ENCODE measurements at regions not wholly inside any gene's neighbourhood (a gene's known extent, or its start where the extent isn't known, plus 50 kb on each side); places are given as distances from the start of the nearest gene placed in this dataset.
"Not testable (repeated sequence)": the region's sequence is repeated elsewhere in the genome, so short reads cannot be mapped to it uniquely, and the experiment has no call there.

- DNase-seq (ENCODE audit: low read depth) = no peak
Measured at GRCh38 chr6:135655055-135655454, 157.5 kb upstream of the AHI1 start.

DNA sequence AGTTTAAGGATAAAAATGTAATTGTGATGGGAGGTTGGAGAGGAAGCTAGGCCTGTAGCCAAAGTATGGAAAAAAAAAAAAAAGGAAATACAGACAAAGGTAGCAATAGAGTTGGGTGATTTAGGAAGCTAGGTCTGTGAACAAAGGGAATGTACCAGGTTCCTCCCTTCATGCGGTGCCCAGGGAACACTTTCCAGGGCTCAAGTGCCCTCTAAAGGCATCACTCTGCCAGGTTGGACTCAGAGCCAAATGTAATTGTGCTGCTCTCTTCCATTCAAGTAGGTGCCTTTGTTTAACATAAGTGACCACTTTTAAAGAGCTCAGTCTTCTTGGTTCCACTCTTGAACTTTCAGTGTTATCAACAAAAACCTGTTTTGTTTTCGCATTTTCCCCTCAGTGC is 159.7 kb upstream of the AHI1 start:
- DNase-seq (ENCODE audit: low read depth) = no peak

DNA sequence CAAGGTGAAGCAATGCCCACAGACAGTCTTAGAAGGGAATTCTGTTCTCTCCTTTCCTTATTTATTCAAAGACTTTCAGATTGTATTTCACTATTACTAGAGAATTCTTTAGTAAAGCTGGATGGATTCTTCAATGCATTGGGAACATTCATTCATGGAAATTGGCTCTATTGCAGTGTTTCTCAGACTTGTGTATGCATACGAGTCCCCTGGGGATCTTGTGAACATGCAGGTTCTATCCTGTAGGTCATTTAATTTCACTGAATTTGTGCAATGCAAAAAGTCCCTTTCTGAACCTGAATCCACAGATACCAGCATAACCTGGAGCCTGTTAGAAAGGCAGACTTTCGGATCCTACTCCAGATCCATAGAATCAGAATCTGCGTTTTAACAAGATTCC is 160.9 kb upstream of the AHI1 start:
- no peak for DNase-seq (ENCODE audit: low read depth)

- no peak for DNase-seq (ENCODE audit: low read depth)
Measured at GRCh38 chr6:135658916-135659315, 161.4 kb upstream of the AHI1 start.

- DNase-seq (ENCODE audit: low read depth) = no peak
Measured at GRCh38 chr6:135664527-135664926, 167.0 kb upstream of the AHI1 start.

GRCh38 chr6:135665935-135666334 is 168.4 kb upstream of the AHI1 start:
- DNase-seq (ENCODE audit: low read depth) = no peak

GRCh38 chr6:135667691-135668455 is 170.3 kb upstream of the AHI1 start:
- peak; percentile 64 for DNase-seq (ENCODE audit: low read depth)

DNA sequence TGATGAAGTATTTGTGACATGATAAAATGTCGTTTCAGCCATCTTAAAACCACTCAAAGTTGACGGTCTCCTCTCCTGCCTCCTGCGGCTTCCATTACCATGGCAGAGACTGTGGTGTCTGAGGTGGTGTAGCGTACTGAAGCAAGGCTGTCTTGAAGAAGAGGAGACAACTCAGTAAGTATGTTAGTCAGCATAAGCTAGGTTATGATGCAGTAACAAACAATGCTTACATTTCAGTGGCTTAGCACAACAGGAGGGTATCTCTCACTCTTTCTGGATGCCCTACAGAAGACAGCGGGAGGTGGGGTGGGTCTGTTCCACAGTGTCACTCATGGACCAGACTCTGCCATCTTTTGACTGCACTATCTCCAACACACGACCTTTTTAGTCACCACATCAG is 174.7 kb upstream of the AHI1 start:
- DNase-seq (ENCODE audit: low read depth) = no peak

DNA sequence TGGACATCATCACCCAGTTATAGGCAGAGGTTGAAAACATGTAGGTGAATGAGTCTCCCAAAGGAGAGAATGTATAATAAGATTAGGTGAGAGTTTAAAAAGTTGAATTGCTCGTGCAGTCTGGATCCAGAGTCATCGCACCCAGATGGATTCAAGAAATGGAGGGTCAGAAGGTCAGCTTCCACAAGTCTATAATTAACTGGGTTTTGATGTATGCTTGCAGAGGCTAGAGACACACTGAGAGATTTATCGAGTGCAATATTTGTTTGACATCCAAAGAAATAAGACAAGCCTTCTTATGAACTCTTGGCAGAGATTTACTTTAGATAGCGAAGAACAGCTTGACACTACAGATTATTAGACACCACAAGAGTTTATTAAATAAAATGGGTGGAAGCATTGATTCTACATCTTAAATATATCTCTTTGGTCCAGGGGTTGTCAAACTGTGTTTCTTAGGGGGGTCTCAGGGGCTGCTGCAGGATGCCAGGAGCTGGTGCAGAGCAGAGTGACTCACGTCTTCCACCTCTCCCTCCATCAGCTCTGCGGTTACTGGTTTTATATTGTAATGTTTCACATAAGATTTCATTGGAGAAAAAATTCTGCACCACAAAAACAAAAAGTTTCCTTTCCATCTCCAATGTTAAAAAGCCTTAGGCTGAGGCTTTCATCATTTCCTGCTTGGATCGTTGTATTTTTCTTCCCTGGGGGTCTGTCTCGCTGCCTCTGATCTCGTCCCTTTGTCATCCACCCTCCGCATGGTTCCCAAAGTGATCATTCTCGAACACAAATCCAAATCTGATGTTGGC is 176.2 kb upstream of the AHI1 start:
- DNase-seq (ENCODE audit: low read depth) = peak; percentile 10

DNA sequence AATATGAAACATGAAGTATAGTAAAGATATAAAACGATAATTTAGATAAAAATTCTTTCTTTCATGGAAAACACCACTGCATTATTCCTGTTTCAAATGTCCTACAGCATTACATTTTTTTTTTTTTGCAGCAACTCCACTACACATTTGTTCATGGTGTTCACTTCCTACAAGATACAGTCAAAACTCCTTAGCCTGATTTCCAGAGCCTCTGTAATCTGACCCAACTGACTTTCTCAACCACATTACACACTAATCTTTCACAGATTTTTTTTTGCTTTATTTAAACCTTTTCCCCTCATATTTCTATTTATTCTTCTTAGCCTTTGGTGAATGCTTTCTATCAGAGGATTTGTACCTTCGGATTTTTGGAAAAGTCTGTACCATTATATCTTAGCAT is 176.5 kb upstream of the PDE7B start:
- no peak for DNase-seq (ENCODE audit: low read depth)

- peak; percentile 29 for DNase-seq (ENCODE audit: low read depth)
Measured at GRCh38 chr6:135675862-135676261, 175.6 kb upstream of the PDE7B start.

GRCh38 chr6:135680964-135681913 is 170.3 kb upstream of the PDE7B start:
- DNase-seq (ENCODE audit: low read depth) = no peak

GRCh38 chr6:135686784-135687301 is 164.7 kb upstream of the PDE7B start:
- no peak for DNase-seq (ENCODE audit: low read depth)

GRCh38 chr6:135688476-135688875 is 163.0 kb upstream of the PDE7B start:
- DNase-seq (ENCODE audit: low read depth) = not testable (repeated sequence)

DNA sequence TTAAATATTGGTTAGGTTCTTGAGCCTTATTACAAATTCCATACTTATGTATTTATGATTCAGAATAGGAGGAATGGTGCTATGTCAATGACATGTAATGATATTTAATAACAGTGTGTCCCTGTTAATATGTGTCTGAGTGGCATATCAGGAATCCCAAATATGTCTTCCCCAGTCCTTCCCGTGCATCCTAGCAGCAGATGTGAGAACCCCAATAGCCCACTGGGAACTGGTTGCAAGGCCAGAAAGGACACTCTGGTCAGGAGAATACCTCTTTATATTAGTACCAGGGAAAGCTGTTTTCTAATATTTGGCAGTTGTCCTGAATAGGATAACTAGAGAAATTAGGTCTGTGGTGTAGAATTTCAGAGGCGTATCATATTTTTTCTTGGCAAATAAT is 159.1 kb upstream of the PDE7B start:
- DNase-seq (ENCODE audit: low read depth) = no peak

- DNase-seq (ENCODE audit: low read depth) = no peak
Measured at GRCh38 chr6:135693811-135694370, 157.6 kb upstream of the PDE7B start.

DNA sequence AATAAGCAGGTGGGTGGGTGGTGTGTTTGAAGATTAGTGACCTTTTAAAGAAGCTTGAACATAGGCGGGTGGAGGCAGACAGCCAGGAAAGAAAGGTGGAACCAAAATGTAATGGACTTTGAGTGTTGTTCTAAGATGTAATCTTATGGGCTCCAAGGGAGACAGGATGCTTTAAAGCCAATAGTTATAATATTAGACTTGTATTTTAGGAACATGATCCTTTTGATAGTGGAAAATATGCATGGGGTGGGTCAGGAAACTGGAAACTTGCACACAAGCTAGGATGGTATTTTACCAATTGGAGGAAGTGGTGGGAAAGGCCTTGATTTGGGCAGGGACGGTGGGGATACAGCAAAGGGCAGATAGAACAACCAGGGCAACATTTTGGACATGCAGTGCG is 151.8 kb upstream of the PDE7B start:
- no peak for DNase-seq (ENCODE audit: low read depth)

- no peak for DNase-seq (ENCODE audit: low read depth)
Measured at GRCh38 chr6:135701426-135701825, 150.1 kb upstream of the PDE7B start.

DNA sequence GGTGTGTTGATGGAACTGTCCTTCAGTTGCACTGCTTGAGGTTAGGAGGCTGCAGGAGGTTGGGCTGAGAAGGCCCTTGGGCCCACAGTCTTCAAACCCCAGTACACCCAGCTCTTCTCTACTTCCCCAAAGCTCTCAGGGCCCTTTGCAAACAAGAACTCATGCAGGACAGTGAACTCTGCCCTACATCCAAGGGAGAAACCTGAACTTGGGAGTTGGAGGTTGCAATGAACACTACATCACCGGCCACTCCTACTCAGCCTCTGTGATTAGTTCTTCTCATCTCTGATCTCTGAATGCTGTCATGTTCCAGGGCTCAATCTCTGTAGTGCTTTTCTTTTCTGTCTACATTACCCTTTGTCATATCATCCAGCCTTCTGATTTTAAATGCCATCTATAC is 148.5 kb upstream of the PDE7B start:
- no peak for DNase-seq (ENCODE audit: low read depth)

GRCh38 chr6:135703621-135704020 is 147.9 kb upstream of the PDE7B start:
- DNase-seq (ENCODE audit: low read depth) = no peak

DNA sequence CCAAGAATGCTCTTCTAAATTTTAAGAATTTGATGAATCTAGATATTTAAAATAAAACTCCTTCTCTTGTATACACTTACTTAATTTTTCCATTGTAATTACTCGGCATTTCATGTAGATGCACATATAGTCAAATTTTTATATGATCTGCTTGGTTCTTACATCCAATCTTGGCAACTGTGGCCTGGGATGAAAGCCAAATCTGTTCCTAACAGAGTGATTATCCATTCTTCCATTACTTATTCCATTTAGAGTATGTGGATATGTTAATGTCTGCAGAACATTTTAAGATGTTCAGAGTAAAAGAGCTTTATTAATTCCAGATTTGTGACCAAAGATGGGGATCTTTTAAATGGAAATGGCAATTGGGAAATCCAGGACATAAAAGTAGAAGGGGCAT is 144.1 kb upstream of the PDE7B start:
- no peak for DNase-seq (ENCODE audit: low read depth)

GRCh38 chr6:135710042-135710441 is 141.5 kb upstream of the PDE7B start:
- no peak for DNase-seq (ENCODE audit: low read depth)
